Aorta (tissue), 5 donors: ENCODE measurements at regions not wholly inside any gene's neighbourhood (a gene's known extent, or its start where the extent isn't known, plus 50 kb on each side); places are given as distances from the start of the nearest gene placed in this dataset.

Experiments used
- ATAC-seq: fragments of 200-7000 bp; cut with Tn5 transposase; one replicate; pipeline ENCODE4 v1.9.1; 2022; ENCODE audit warnings: moderate library complexity; ENCODE audit not compliant: low FRiP score
- DNase-seq, 2 donors: peaks; one replicate each; pipeline ENCODE4 v3.0.0-alpha.2; 2020
- H3K27ac ChIP-seq, 2 donors: one replicate each; pipeline ENCODE4 v1.5.1; 2013; ENCODE audit warnings: low read length in 2 of 2, mild to moderate bottlenecking in 2 of 2, moderate library complexity in 2 of 2, control low read depth in 1 of 2, inconsistent platforms in 1 of 2, low read depth in 1 of 2
- H3K27me3 ChIP-seq, 2 donors: one replicate each; pipeline ENCODE4 v1.6.1; 2013; ENCODE audit warnings: control low read depth in 1 of 2, low read length in 1 of 2, mild to moderate bottlenecking in 1 of 2, moderate library complexity in 1 of 2; ENCODE audit not compliant: insufficient read depth in 2 of 2, control insufficient read depth in 1 of 2
- H3K36me3 ChIP-seq, 2 donors: one replicate each; pipeline ENCODE4 v1.6.1; 2013; ENCODE audit warnings: control low read depth in 1 of 2, low read length in 1 of 2, mild to moderate bottlenecking in 1 of 2; ENCODE audit not compliant: insufficient read depth in 2 of 2, control insufficient read depth in 1 of 2
- H3K4me1 ChIP-seq, 2 donors: one replicate each; pipeline ENCODE4 v1.6.1; 2013; ENCODE audit warnings: low read length in 2 of 2, control low read depth in 1 of 2, mild to moderate bottlenecking in 1 of 2, moderate library complexity in 1 of 2; ENCODE audit not compliant: insufficient read depth in 2 of 2, control insufficient read depth in 1 of 2
- H3K4me3 ChIP-seq, 2 donors: one replicate each; pipeline ENCODE4 v1.5.1; 2013; ENCODE audit warnings: low read length in 2 of 2, control low read depth in 1 of 2, mild to moderate bottlenecking in 1 of 2
- H3K9me3 ChIP-seq: one replicate; pipeline ENCODE4 v1.6.1; 2013; ENCODE audit warnings: mild to moderate bottlenecking, low read length; ENCODE audit not compliant: control insufficient read depth
- WGBS, 2 donors: extraction: QIAGEN DNeasy Blood & Tissue Kit; methylation state at CpG; one replicate each; pipeline ENCODE4 v1.1.7; 2013; 5-methylcytosine and 5-hydroxymethylcytosine counted together
- intact Hi-C, 2 donors: fragments of 100-400 bp; cut with DNase I; formaldehyde crosslinking; loops; one replicate each; pipeline versions ENCODE4 v1.14.2 to v1.15.0; 2022
- donor health status: healthy with polysubstance abuse.
- donor health status: Bipolar disorder and iron deficiency.
- donor health status: DM: no; HTN: no; CAD: no.
- donor health status: DM: no; HTN: no; CAD: no.
- donor health status: DM: yes; HTN: yes; CAD: no.

DNA sequence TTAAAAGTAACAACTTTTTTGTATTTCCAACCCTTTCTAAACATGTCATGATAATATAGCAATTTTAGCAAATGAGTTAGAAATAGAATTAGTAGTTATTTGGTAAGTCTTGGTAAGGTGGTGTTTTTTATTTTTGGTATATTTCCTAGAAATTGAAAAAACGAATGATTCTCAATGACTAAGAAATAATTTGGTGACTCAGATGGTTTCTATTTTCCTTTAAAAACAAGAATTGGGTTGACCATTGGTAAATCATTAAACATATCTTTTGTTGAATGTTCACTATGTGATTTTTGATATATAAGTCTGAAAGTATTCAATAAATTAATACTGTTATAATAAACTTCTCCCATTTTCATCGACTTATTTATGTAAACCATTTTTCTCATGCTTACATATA lies 206.2 kb upstream of the BANK1 start:
- H3K27me3 ChIP-seq, result no peaks in the 10 kb centered on the region
- H3K4me1 ChIP-seq, result no peaks in the 10 kb centered on the region
- intact Hi-C loops, result no loop called here
- DNase-seq (no peak), ATAC-seq (no peak)
- no peaks in the 10 kb centered on the region for H3K36me3 ChIP-seq
- H3K4me3 ChIP-seq, result no peak overlapping the region
- WGBS, 2 donors, result 60 to 69% methylated on average over 2 of the region's 2 CpGs
- H3K27ac ChIP-seq, result no peak overlapping the region
- H3K9me3 ChIP-seq, result peaks cover 3% of the 10 kb centered on the region

DNA sequence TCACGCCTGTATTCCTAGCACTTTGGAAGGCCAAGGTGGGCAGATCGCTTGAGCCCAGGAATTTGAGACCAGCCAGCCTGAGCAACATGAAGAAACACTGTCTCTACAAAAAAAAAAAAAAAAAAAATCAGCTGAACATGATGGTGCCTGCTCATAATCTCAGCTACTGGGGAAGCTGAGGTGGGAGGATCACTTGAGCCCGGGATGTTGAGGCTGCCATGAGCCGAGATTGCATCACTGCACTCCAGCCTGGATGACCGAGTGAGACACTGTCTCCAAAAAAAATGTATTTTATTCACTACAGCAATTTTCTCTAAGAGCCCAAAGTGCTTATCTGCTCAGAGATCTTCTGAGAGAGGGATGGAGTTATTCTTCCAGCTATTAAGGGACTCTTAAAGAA lies 215.8 kb upstream of the PPP3CA start:
- Histone ChIP-seq H3K36me3 (no peaks in the 10 kb centered on the region), H3K27ac (no peak overlapping the region), H3K4me3 (no peak overlapping the region), H3K27me3 (no peaks in the 10 kb centered on the region), H3K4me1 (no peaks in the 10 kb centered on the region), H3K9me3 (no peaks in the 10 kb centered on the region)
- intact Hi-C loops, result no loop called here
- no peak for ATAC-seq
- 74 to 82% methylated on average over 5 of the region's 5 CpGs for WGBS, 2 donors
- no peak for DNase-seq

DNA sequence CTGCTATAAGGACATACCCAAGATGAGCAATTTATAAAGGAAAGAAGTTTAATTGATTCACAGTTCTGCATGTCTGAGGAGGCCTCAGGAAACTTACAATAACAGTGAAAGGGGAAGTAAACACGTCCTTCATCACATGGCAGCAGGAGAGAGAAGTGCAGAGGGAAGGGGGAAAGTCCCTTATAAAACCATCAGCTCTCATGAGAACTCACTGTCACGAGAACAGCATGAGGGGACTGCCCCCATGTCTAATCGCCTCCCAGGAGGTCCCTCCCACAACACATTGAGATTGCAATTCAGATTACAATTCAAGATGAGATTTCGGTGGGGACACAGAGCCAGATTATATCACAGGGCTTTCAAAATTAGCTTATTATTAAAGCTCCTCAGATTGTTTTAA lies 209.5 kb upstream of the PPP3CA start:
- no peaks in the 10 kb centered on the region for H3K36me3 ChIP-seq
- 71 to 76% methylated on average over 4 of the region's 4 CpGs for WGBS, 2 donors
- no peaks in the 10 kb centered on the region for H3K9me3 ChIP-seq
- no peak overlapping the region for H3K27ac ChIP-seq
- intact Hi-C loops, result no loop called here
- DNase-seq (no peak), ATAC-seq (no peak)
- H3K4me1 ChIP-seq, result no peaks in the 10 kb centered on the region
- H3K27me3 ChIP-seq, result no peaks in the 10 kb centered on the region
- no peak overlapping the region for H3K4me3 ChIP-seq

DNA sequence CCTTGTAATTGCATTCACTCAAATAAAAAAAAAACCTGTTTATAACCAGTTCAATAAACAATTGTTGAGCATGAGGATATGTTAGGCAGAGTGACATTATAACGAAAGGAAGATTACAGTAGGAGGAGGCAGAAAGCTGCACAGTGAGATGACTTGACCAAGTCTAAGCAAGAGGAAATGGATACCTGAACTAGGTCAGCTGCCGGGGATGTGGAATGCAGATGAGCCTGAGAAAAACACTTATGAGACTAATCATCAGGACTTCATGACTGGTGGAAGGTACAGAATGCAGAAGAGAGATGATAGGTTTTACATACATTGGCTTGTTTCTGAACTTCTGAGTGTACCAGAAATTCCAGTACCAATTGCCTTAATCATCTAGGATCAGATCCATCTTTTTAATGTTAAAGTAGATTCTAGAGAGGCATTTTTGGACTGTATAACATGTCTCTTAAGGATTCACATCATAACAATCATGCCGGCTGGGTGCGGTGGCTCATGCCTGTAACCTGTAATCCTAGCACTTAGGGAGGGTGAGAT lies 208.1 kb upstream of the PPP3CA start:
- Histone ChIP-seq H3K4me1 (no peaks in the 10 kb centered on the region), H3K36me3 (no peaks in the 10 kb centered on the region), H3K27ac (no peak overlapping the region), H3K27me3 (no peaks in the 10 kb centered on the region), H3K9me3 (no peaks in the 10 kb centered on the region), H3K4me3 (no peak overlapping the region)
- 84 to 93% methylated on average over 4 of the region's 4 CpGs for WGBS, 2 donors
- no peak for DNase-seq
- no peak for ATAC-seq
- intact Hi-C loops, result no loop called here

DNA sequence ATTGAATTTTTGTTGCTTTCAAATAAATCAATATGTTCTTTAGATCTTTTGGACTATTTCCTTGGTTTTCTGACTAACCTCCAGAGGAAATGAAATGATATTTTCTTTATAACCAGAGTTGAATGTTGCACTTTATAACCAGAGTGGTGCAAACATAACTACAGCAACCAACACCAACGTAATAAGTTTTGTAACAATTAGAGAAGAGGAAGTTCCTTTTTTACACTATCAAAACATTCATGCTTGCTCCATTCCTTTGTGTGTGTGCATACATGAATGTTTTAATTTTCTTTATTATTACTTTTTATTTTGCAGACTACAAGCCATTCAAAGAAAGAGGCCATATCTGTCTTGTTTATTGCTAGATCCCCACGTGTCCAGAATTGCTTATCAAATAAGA lies 193.0 kb upstream of the PPP3CA start:
- WGBS, 2 donors, result 31% methylated on average over 2 of the region's 2 CpGs
- Histone ChIP-seq H3K9me3 (no peaks in the 10 kb centered on the region), H3K36me3 (no peaks in the 10 kb centered on the region), H3K4me3 (no peak overlapping the region), H3K27ac (no peak overlapping the region), H3K4me1 (no peaks in the 10 kb centered on the region), H3K27me3 (no peaks in the 10 kb centered on the region)
- no peak for DNase-seq
- intact Hi-C loops, result no loop called here
- ATAC-seq, result no peak

DNA sequence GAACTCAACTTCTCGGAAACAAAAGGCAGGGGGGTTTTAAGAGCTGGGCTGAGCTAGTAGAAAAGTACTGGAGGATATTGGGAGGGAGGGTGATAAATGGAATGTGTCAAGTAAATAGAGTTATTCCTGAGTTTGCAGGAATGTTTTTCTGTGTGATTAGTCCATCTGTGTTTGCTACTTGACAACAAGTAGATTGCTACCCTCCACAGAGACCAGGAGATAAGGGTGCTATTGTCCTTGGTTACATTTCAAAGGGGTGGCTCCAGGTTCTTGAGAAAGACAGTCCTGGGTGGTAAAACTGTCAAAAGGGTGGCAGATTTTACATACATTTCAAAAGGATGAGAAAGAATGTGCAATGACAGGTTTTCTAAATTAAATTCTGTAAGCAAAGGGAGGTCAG lies 181.2 kb upstream of the PPP3CA start:
- Histone ChIP-seq H3K4me3 (no peak overlapping the region), H3K4me1 (no peaks in the 10 kb centered on the region), H3K9me3 (no peaks in the 10 kb centered on the region), H3K27me3 (no peaks in the 10 kb centered on the region), H3K27ac (no peak overlapping the region), H3K36me3 (no peaks in the 10 kb centered on the region)
- 42 to 44% methylated on average over 1 of the region's 1 CpG for WGBS, 2 donors
- ATAC-seq (no peak), DNase-seq (no peak)
- intact Hi-C loops, result no loop called here

DNA sequence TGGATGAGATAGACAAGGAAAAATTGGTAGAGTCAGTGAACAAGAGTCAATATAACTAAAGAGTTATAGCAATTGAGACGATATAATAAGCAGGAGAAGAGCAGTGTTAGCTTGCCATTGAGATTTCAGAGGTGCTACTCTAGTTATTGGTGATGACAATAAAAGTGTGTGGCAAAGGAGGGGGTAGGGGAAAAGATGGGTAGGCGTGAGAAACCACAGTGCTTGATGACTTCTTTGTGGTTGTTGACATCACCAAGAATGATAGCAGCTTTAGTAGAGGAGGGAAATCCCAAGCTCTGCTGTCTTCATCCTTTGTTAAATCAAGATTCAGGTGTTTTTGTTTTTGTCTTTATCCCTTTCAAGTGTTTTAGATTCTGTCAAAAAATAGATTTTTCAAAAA lies 179.9 kb upstream of the PPP3CA start:
- H3K27ac ChIP-seq, result no peak overlapping the region
- H3K4me1 ChIP-seq, result no peaks in the 10 kb centered on the region
- no peak for ATAC-seq
- no peaks in the 10 kb centered on the region for H3K36me3 ChIP-seq
- H3K9me3 ChIP-seq, result no peaks in the 10 kb centered on the region
- intact Hi-C loops, result no loop called here
- H3K4me3 ChIP-seq, result no peak overlapping the region
- DNase-seq, result no peak
- 57 to 67% methylated on average over 2 of the region's 2 CpGs for WGBS, 2 donors
- H3K27me3 ChIP-seq, result no peaks in the 10 kb centered on the region

DNA sequence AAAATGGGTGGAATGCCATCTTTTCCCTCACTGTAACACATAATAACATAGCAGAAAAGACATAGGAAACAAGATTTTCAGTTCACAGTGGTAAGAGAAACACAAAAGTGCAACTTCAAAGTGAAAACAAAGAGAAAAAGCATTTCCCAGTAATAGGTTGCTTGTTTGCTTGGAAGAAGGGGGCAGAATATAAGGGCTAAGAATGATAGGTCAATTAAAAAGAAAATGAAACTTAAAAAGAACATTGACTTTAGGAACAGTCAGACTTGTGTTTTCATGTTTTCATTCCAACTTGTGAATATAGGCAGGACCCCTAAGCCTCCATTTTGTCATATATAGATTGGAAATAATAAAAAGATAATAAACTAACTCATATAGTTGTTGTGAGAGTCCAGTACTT lies 168.2 kb upstream of the PPP3CA start:
- intact Hi-C loops, result no loop called here
- ATAC-seq (no peak), DNase-seq (no peak)
- Histone ChIP-seq H3K4me3 (no peak overlapping the region), H3K27ac (no peak overlapping the region), H3K4me1 (no peaks in the 10 kb centered on the region), H3K9me3 (no peaks in the 10 kb centered on the region), H3K36me3 (no peaks in the 10 kb centered on the region), H3K27me3 (no peaks in the 10 kb centered on the region)

DNA sequence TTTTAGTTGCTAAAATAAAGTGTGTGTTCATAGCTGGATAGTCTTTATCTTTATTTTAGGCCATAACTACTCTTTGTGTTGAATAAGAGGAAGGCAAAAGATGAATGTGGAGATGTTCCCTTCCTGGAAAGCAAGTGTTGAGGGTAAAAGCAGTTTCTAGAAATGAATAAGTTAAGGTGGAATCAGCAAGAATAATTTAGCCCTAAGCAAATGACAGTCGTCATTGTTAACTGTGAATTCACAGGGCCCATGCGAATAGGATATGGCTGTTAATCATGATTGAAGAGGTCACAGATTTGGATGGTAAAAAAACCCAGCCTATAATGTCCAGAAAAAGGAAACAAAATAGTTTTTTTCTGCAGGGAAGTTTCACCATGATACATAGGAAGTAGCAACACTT lies 167.8 kb upstream of the PPP3CA start:
- intact Hi-C loops, result no loop called here
- 94 to 98% methylated on average over 2 of the region's 2 CpGs for WGBS, 2 donors
- no peak overlapping the region for H3K27ac ChIP-seq
- DNase-seq, result no peak
- ATAC-seq, result no peak
- H3K27me3 ChIP-seq, result no peaks in the 10 kb centered on the region
- no peaks in the 10 kb centered on the region for H3K36me3 ChIP-seq
- no peak overlapping the region for H3K4me3 ChIP-seq
- H3K4me1 ChIP-seq, result no peaks in the 10 kb centered on the region
- no peaks in the 10 kb centered on the region for H3K9me3 ChIP-seq
